HG03354 (cell line): ENCODE measurements at regions not wholly inside any gene's neighbourhood (a gene's known extent, or its start where the extent isn't known, plus 50 kb on each side); places are given as distances from the start of the nearest gene placed in this dataset.

Experiments
- ATAC-seq: cut with Tn5 transposase; IDR thresholded peaks from one replicate; pipeline ENCODE4 v1.9.1; 2021; ENCODE audit warnings: mild to moderate bottlenecking; ENCODE audit not compliant: unreplicated experiment, poor library complexity, severe bottlenecking

DNA sequence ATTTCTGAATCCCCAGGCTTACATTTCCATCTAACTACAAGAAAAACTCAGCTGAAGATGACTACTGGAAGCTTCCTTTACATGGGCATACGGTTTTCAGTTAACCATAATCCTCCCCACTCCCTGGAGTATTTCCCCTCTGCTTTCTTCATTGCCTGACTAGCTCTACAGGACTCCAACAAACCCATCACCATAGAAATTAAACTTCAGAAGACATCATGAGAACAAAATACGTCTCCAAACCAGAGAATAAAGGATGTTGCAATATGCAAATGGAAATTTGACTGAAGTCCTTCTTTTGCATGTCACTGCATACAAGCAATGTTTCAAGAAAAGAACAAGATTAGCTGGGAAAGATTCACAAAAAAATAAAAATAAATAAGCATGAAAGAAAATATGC lies 170.2 kb upstream of the PCDH18 start:
- ATAC-seq = no peak

DNA sequence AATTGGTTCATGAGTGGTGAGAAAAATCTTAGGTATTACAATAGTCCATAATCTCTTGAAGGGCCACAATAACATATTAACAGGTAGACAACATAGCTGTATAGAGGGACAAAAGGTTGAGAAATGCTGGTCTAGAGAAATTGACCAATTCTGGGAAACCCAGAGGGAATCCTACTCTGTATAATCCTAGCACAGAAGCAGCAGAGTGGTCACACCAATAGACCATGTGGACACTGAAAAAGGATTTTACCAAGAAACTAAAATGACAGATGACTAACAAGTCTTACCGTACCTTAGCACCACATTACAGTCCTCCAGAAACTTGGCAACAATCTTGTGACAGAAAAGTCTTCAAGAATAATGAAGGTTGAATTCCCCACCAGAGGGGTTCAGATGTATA lies 169.1 kb upstream of the PCDH18 start:
- ATAC-seq = no peak

GRCh38 chr4:137700751-137701150 lies 168.5 kb upstream of the PCDH18 start:
- no peak for ATAC-seq

DNA sequence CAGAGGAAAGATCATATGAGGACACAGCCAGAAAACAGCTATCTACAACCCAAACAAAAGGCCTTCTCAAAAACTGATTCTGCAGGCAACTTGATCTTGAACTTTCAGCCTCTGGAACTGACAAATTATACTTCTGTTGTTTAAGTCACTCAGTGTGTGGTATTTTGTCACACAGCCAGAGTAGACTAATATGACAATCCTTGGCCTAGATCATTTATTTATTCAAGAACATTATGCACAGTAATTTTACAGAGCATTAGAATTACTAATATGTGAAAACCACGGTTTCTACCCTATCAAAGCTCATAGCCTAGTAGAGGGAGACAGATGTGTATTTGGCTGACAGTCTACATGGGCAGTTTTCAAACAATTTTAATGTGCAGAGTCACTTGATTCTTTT lies 167.8 kb upstream of the PCDH18 start:
- no peak for ATAC-seq

DNA sequence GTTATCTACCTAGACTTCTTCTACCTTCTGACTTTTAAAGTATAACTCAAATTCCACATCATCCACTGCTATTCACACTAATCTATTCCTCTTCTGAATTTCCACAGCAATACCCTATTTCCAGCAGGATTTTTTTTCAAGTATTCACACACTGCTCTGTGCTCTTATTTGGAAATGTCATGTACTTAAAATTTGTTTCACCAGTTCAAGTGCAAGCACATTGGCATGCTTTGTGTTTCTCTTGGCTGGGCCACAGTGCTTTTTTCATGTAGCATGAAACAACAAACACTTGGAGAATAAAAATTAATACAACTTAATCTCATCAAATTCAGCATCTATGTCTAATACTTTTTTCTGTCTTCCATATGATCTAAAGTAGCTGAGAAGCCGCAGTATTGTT lies 161.8 kb upstream of the PCDH18 start:
- ATAC-seq = no peak

- no peak for ATAC-seq
Observed at GRCh38 chr4:137693641-137694040, 161.3 kb upstream of the PCDH18 start.

DNA sequence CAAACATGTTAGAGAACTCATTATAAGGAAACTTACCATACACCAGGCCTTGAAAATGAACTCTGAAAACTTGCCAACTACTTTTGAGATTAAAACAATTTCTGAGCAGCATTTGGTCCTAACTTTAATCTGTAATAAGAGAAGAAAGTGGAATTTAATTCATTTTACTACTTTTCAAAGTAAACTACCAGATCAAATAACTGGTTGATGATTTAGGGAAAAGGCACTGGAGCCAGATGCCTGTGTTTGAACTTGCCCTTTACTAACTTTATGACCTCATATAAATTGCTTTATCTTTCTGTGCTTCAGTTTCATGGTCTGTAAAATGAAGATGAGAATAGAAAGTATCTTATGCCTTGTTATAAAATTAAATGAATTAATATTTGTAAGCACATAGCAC lies 159.9 kb upstream of the PCDH18 start:
- no peak for ATAC-seq

DNA sequence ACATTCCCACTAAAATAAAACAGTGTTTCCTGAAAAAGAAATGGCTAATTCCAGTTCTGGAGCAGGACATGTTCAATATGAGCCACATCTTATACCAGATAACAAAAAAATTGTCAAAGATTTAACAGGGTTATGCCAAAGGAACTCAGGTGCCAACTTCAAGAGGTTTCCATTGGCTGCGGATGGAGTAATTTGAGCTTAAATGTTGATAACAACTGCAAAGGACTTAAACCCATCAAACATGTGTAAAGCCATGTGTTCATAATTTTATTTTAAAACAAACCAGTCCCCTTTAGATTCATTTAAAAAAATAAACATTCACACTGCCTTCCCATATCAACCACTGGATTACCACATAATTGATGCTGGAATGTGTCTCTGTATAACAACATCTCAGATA lies 156.4 kb upstream of the PCDH18 start:
- no peak for ATAC-seq

GRCh38 chr4:137685357-137685756 lies 153.1 kb upstream of the PCDH18 start:
- no peak for ATAC-seq

DNA sequence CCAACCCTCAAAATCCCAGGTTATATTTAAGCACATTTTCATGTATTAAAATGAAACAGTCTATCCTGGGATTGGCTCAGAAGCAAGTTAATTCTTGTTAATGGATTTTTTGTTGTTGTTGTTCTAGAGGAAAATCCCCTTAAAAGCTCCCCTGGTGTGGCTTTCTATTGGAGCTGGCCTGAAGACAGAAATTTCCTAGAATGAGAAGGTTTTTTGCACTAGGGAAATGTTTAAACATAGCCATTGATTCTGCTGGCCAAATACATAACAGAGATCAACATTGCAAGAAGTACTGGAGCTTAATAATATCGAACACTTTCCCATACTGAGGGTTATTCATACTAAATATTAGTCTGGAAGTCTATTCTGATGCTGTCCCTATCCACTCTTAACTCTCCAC lies 148.8 kb upstream of the PCDH18 start:
- ATAC-seq = no peak

- peak; percentile 74 for ATAC-seq
Observed at GRCh38 chr4:137678796-137679195, 146.5 kb upstream of the PCDH18 start.

DNA sequence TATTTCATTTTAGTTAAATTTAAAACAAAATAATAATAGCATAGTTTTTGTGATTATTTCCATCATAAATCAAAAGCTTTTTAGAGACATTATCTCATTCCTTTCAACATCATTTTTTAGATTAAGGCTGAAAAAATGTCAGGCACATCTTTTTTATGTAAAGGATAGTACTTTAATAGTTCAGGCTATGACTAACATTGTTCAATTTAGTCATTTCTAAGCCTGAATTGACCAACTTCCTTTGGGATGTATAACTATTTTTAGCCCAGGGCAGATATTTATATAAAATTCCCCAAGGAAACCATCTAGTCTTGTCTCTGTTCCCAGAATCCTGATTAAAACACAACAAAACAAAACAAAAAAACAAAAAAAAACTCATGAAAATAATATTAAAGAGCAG lies 145.6 kb upstream of the PCDH18 start:
- ATAC-seq = no peak

- peak; percentile 51 for ATAC-seq
Observed at GRCh38 chr4:137676357-137676998, 144.2 kb upstream of the PCDH18 start.

- no peak for ATAC-seq
Observed at GRCh38 chr4:137674066-137674465, 141.8 kb upstream of the PCDH18 start.

- ATAC-seq = no peak
Observed at GRCh38 chr4:137668885-137669545, 136.7 kb upstream of the PCDH18 start.

GRCh38 chr4:137664416-137664815 lies 132.1 kb upstream of the PCDH18 start:
- no peak for ATAC-seq

GRCh38 chr4:137664046-137664387 lies 131.7 kb upstream of the PCDH18 start:
- no peak for ATAC-seq

DNA sequence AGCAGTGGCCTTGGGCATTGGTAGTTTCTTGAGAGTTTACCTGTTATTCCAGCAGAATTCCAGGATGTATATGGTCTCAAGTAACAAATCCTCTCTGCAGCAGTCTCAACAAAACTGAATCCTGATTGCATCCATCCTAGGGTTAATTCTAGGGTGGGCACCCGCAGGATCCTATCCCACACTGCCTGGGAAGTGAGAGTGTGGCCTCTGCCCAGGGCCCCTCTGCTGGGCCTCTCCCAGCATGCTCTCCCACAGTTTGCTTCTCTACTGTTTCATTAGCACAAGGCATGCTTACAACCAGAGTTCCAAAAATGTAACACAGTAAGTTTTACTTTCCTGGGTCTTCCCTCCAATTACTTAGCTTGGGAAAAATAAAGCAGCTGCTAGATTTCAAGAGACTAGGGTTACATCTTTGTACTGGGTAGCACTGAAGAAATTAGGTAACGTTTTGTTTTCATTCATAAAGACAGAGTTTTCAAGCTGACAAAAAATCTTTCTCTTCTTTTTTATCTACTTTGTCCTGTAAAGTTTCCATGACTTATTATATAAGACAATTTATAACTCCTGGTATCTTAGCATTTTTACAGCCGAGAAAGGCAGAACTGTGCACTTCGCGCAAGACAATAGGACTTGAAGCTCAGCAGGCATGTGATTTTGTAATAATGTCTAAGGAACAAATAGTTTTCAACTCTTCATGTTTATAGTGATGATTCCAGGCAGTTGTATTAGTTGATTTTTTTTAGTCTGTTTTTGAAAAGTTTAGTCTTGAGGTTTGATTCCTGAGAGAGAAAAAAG lies 131.2 kb upstream of the PCDH18 start:
- no peak for ATAC-seq

- ATAC-seq = no peak
Observed at GRCh38 chr4:137661693-137662092, 129.4 kb upstream of the PCDH18 start.

DNA sequence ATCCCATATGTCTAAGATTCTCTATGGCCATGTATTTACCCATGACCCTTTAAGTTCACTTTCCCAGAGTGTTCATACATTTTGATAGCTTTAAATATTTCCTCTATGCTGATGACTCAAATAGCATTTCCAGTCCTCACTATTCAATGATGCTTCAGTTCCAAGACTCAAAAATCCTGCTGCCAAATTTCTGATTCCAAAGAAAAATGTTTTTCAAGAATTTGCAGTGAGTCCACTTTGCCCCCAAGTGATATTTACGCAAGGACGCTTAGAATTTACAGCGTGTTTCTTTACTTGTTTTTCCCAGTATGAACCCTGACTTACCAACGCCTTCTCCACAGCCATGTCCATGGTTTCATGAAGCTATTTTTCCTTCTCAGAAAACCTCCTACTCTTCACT lies 127.9 kb upstream of the PCDH18 start:
- no peak for ATAC-seq

- no peak for ATAC-seq
Observed at GRCh38 chr4:137659431-137659830, 127.1 kb upstream of the PCDH18 start.
